ENCODE measurements at regions not wholly inside any gene's neighbourhood (a gene's known extent, or its start where the extent isn't known, plus 50 kb on each side); places are given as distances from the start of the nearest gene placed in this dataset.

DNA sequence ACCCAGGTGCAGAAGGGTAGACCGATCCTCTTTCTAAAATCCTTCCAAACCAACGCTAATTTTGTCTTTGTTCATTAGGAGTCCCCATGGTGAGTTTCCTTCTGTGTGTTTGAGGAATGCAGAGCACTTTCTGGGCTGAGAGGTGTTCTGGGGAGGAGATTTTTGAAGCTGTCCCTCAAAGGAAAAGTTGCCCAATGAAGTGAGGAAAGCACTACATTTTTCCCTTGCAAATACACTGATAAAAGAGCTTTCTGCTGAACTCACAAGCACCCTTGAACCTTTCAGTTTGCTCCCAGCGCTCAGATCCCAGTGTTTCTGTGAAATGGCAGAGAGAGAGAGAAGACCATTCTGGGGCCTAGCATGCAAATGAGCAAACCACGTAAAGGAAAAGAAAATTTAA lies 299.6 kb upstream of the FANCL start:
- no peak overlapping the region for H3K4me3 ChIP-seq (ENCODE audit: low read length)
- no peak for DNase-seq (ENCODE audit: low read depth)
- TF ChIP-seq, protein P1, sequence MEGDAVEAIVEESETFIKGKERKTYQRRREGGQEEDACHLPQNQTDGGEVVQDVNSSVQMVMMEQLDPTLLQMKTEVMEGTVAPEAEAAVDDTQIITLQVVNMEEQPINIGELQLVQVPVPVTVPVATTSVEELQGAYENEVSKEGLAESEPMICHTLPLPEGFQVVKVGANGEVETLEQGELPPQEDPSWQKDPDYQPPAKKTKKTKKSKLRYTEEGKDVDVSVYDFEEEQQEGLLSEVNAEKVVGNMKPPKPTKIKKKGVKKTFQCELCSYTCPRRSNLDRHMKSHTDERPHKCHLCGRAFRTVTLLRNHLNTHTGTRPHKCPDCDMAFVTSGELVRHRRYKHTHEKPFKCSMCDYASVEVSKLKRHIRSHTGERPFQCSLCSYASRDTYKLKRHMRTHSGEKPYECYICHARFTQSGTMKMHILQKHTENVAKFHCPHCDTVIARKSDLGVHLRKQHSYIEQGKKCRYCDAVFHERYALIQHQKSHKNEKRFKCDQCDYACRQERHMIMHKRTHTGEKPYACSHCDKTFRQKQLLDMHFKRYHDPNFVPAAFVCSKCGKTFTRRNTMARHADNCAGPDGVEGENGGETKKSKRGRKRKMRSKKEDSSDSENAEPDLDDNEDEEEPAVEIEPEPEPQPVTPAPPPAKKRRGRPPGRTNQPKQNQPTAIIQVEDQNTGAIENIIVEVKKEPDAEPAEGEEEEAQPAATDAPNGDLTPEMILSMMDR (conservative IDR thresholded peaks at IDR 0.05; ENCODE audit: low read length), result no peak

DNA sequence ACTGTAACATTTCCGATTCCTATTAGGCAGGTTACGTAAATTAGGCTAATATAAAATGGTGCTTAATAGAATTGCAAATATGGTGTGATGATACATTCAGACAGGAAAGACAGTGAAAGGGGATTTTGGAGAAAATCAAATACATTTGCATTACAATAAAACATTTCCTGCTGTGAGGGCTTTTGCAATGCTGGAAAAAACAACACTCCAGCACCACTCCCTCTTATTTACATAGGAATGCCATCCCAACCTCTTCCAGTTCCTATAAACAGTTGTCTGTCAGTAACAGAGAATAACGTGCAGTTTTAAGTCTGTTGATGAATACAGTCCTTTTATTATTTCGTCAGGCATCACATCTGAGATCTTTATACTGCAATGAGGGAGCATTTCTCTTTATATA lies 298.8 kb upstream of the FANCL start:
- DNase-seq (ENCODE audit: low read depth), result no peak
- no peak overlapping the region for H3K4me3 ChIP-seq (ENCODE audit: low read length)
- TF ChIP-seq, protein P1 (conservative IDR thresholded peaks at IDR 0.05; ENCODE audit: low read length), result no peak

DNA sequence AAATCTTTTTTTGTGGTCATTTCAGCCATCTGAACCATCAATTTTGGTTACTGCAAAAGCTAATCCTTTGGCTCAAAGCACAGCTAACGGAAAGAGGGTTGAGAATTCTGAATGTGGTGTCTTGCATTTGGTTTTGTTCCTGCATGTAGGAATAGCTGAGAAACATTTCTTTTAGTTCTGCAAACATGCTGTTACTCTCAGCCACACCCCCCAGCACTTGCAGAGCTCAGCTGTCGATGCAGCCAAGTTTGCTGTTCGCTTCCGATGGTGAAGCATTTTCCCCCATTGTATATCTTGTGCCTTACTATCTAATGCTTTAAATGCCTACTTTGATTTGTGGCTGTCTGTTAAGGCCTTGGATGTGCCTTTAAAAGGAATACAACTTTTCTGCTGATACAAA lies 294.9 kb upstream of the FANCL start:
- no peak overlapping the region for H3K4me3 ChIP-seq (ENCODE audit: low read length)
- TF ChIP-seq, protein P1 (conservative IDR thresholded peaks at IDR 0.05; ENCODE audit: low read length), result no peak
- no peak for DNase-seq (ENCODE audit: low read depth)

DNA sequence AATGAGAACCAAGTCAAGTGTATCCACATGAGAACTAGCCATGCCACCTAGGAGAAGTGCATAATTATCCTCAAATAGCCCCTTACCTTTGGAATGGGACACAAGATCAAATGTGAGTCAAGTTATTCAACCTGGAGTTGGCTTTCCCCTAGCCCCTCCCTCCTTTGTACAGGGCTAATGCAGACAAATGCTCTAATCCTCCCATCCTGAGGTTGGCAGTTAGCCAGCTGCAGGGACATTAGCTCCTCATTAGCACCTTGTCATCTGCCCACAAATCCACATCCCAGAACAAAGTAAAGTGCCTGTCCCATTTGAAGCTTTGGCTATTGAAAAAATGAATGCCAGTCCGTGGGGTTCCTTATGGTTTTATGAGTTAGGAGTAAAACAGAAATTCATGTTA lies 294.1 kb upstream of the FANCL start:
- DNase-seq (ENCODE audit: low read depth), result no peak
- H3K4me3 ChIP-seq (ENCODE audit: low read length), result no peak overlapping the region
- TF ChIP-seq, protein P1 (conservative IDR thresholded peaks at IDR 0.05; ENCODE audit: low read length), result no peak

DNA sequence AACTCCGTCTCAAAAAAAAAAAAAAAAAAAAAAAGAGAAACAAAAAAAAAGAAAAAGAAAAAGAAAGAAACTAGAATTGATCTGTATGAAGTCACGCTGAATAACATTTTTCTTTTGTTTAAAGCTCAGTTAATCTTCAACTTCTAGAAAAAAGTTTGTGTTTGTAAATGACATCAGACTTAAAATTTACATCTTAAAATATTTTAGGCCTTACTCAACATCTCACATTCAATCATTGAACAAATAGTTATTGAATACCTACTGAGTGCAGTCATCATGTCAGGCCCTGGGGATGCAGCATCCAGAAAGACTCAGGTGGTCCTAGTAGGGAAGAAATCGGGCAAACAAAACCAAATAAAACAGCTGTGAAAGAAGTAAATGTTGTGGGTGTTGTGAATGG lies 292.3 kb upstream of the FANCL start:
- no peak overlapping the region for H3K4me3 ChIP-seq (ENCODE audit: low read length)
- TF ChIP-seq, protein P1 (conservative IDR thresholded peaks at IDR 0.05; ENCODE audit: low read length), result no peak
- no peak for DNase-seq (ENCODE audit: low read depth)

DNA sequence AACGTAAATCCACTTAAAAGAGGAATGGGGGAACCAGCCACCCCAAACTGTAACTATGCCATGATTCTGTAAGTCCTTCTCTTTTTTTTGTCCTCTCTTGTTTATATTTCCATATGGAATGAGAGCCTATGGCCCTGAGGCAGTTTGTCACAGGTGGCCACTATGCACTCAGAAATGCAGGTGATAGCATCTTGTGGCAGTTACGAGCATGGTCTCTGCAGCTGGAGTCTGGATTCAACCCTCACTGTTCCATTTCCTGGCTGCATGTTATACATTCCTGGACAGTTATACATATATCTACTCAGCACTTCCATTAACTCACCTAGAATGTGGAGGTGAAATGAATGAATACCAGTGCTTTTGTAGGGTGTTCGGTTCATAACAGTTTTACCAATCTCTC lies 291.5 kb upstream of the FANCL start:
- TF ChIP-seq, protein P1 (conservative IDR thresholded peaks at IDR 0.05; ENCODE audit: low read length), result no peak
- DNase-seq (ENCODE audit: low read depth), result no peak
- H3K4me3 ChIP-seq (ENCODE audit: low read length), result no peak overlapping the region

DNA sequence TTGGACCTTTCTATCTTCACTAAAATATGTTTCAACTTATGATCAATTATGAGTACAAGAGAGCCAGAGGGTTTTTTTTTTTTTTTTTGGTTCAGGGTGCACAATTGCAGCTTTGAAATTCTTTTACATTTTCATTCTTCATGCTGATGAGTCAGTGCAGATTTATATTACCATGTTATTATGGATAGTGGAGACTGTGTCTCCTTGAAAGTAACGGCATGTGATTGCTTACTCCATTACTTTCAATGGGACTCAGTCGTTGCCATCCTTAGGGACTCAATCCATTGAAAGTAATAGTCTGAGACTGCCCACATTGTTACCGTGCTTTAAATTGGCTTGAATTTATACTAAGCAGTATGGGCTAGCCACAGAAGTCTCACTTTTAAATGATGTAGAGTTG lies 286.5 kb upstream of the FANCL start:
- H3K4me3 ChIP-seq (ENCODE audit: low read length), result no peak overlapping the region
- TF ChIP-seq, protein P1 (conservative IDR thresholded peaks at IDR 0.05; ENCODE audit: low read length), result no peak
- DNase-seq (ENCODE audit: low read depth), result no peak
